A549 (cell line): ENCODE measurements at regions not wholly inside any gene's neighbourhood (a gene's known extent, or its start where the extent isn't known, plus 50 kb on each side); places are given as distances from the start of the nearest gene placed in this dataset.
A peak's percentile ranks its signal among the peaks of the same experiment; 100 is the strongest.

ENCODE experiments used
- ATAC-seq, 2 experiments: fragments of 200-7000 bp in 1 of 2; fragments of >200 bp in 1 of 2; cut with Nextera tagmentation in 1 of 2; cut with Tn5 transposase in 1 of 2; 3 replicates each; pipeline versions ENCODE4 v1.8.0 to v1.9.1; 2018 to 2020; ENCODE audit warnings: mild to moderate bottlenecking in 1 of 2, moderate library complexity in 1 of 2
- CTCF ChIA-PET: fragments of 300-600 bp; sonication (Branson Sonifier 250); formaldehyde crosslinking; extraction: SDS; loops from one replicate; lab custom pipeline; 2021; ENCODE audit warnings: antibody characterized with exemption, inconsistent platforms; lab: Yijun Ruan, JAX
- POLR2A ChIA-PET: fragments of 350-600 bp; formaldehyde crosslinking; extraction: SDS; loops from one replicate; lab custom pipeline; 2021; ENCODE audit warnings: antibody characterized with exemption, inconsistent platforms; lab: Yijun Ruan, JAX
- DNase-seq, 2 experiments: peaks; one replicate each; pipeline versions ENCODE4 v3.0.0 to v3.0.0-alpha.2; 2011 to 2016; ENCODE audit warnings: low read depth in 1 of 2, low spot score in 1 of 2
- FAIRE-seq: peaks from 2 replicates; lab custom pipeline; 2011; peaks lifted over from hg19 to GRCh38; lab: Jason Lieb, UNC
- H3K27ac ChIP-seq, 2 experiments: fragments of >200 bp; sonication (Bioruptor Twin); formaldehyde crosslinking; 3 replicates each; pipeline ENCODE4 v1.5.1; 2016 to 2017
- H3K4me1 ChIP-seq: fragments of >200 bp; sonication (Bioruptor Twin); formaldehyde crosslinking; 3 replicates; pipeline ENCODE4 v1.6.1; 2016
- H3K4me2 ChIP-seq: fragments of >200 bp; sonication (Bioruptor Twin); formaldehyde crosslinking; 3 replicates; pipeline ENCODE4 v1.6.1; 2016
- H3K4me3 ChIP-seq: fragments of >200 bp; sonication (Bioruptor Twin); formaldehyde crosslinking; 3 replicates; pipeline ENCODE4 v1.5.1; 2016
- H3K9me3 ChIP-seq: fragments of >200 bp; sonication (Bioruptor Twin); formaldehyde crosslinking; 3 replicates; pipeline ENCODE4 v1.6.1; 2016
- BHLHE40 ChIP-seq: IDR thresholded peaks from 2 replicates; pipeline ENCODE4 v1.6.1; 2012; ENCODE audit warnings: low read depth, low read length, inconsistent platforms
- CBX2 ChIP-seq: fragments of 200-600 bp; sonication (generic); IDR thresholded peaks from 2 replicates; pipeline ENCODE4 v1.6.1; 2016; ENCODE audit warnings: low read depth, mild to moderate bottlenecking, borderline replicate concordance
- CEBPB ChIP-seq, 2 experiments: fragments of >200 bp in 1 of 2; sonication (Bioruptor Twin) in 1 of 2; formaldehyde crosslinking in 1 of 2; IDR thresholded peaks; 2 replicates each; pipeline ENCODE4 v1.6.1; 2012 to 2016
- CHD2 ChIP-seq: fragments of 150-350 bp; IDR thresholded peaks from 2 replicates; pipeline ENCODE4 v1.6.1; 2014; ENCODE audit warnings: low read length; ENCODE audit not compliant: partially characterized antibody
- CHD4 ChIP-seq: fragments of 200-600 bp; sonication (generic); IDR thresholded peaks from 2 replicates; pipeline ENCODE4 v1.6.1; 2016; ENCODE audit warnings: antibody characterized with exemption, mild to moderate bottlenecking, borderline replicate concordance
- EP300 ChIP-seq, 2 experiments: fragments of >200 bp; sonication (Bioruptor Twin); formaldehyde crosslinking; IDR thresholded peaks; 2 replicates in 1 of 2; 3 replicates in 1 of 2; pipeline ENCODE4 v1.6.1; 2016 to 2017
- ESRRA ChIP-seq: fragments of 150-350 bp; IDR thresholded peaks from 2 replicates; pipeline ENCODE4 v1.6.1; 2014; ENCODE audit warnings: mild to moderate bottlenecking, low read length, borderline replicate concordance
- FOSB ChIP-seq: fragments of 250-450 bp; sonication (Bioruptor Pico); IDR thresholded peaks from 2 replicates; pipeline ENCODE4 v1.5.0; 2020; ENCODE audit warnings: mild to moderate bottlenecking, moderate library complexity
- FOSL2 ChIP-seq, 2 experiments: fragments of 450-650 bp in 1 of 2; fragments of >200 bp in 1 of 2; sonication (Bioruptor Twin) in 1 of 2; formaldehyde crosslinking; IDR thresholded peaks; 2 replicates each; pipeline versions ENCODE4 v1.5.0 to v1.6.1; 2016 to 2020; ENCODE audit warnings: mild to moderate bottlenecking in 1 of 2, moderate library complexity in 1 of 2
- HOXA7 ChIP-seq: fragments of 250-450 bp; sonication (Bioruptor Pico); IDR thresholded peaks from 2 replicates; pipeline ENCODE4 v1.5.0; 2020; ENCODE audit warnings: mild to moderate bottlenecking, moderate library complexity
- HOXB5 ChIP-seq: fragments of 250-450 bp; sonication (Bioruptor Pico); IDR thresholded peaks from 2 replicates; pipeline ENCODE4 v1.5.0; 2020; ENCODE audit warnings: mild to moderate bottlenecking, moderate library complexity
- JUNB ChIP-seq: fragments of >200 bp; sonication (Bioruptor Twin); formaldehyde crosslinking; IDR thresholded peaks from 2 replicates; pipeline ENCODE4 v1.6.1; 2016
- KDM1A ChIP-seq: fragments of 200-600 bp; sonication (generic); IDR thresholded peaks from 2 replicates; pipeline ENCODE4 v1.6.1; 2016; ENCODE audit warnings: low read depth, mild to moderate bottlenecking
- MAZ ChIP-seq: fragments of 150-350 bp; IDR thresholded peaks from 2 replicates; pipeline ENCODE4 v1.6.1; 2014; ENCODE audit warnings: antibody characterized with exemption, low read depth, low read length, borderline replicate concordance
- POLR2A ChIP-seq: IDR thresholded peaks from 2 replicates; pipeline ENCODE4 v1.6.1; 2012; ENCODE audit warnings: mild to moderate bottlenecking, low read length
- RAD21 ChIP-seq, 2 experiments: fragments of >200 bp in 1 of 2; sonication (Bioruptor Twin) in 1 of 2; formaldehyde crosslinking in 1 of 2; IDR thresholded peaks in 1 of 2; conservative IDR thresholded peaks in 1 of 2; 2 replicates in 1 of 2; 3 replicates in 1 of 2; pipeline ENCODE4 v1.6.1; 2012 to 2018; ENCODE audit warnings: inconsistent platforms in 1 of 2
- RARB ChIP-seq: fragments of 250-450 bp; sonication (Bioruptor Pico); IDR thresholded peaks from 2 replicates; pipeline ENCODE4 v1.8.0; 2021; ENCODE audit warnings: mild to moderate bottlenecking, moderate library complexity
- RFX5 ChIP-seq: fragments of 450-650 bp; IDR thresholded peaks from 2 replicates; pipeline ENCODE4 v1.7.1; 2014; ENCODE audit warnings: antibody characterized with exemption, mild to moderate bottlenecking, moderate library complexity
- SMC3 ChIP-seq: fragments of >200 bp; sonication (Bioruptor Twin); formaldehyde crosslinking; IDR thresholded peaks from 3 replicates; pipeline ENCODE4 v1.6.1; 2018; ENCODE audit warnings: inconsistent platforms
- TFCP2L1 ChIP-seq: fragments of 250-450 bp; sonication (Bioruptor Pico); IDR thresholded peaks from 2 replicates; pipeline ENCODE4 v1.5.0; 2021; ENCODE audit warnings: mild to moderate bottlenecking
- TP53 ChIP-seq: fragments of 250-450 bp; sonication (Bioruptor Pico); IDR thresholded peaks from 2 replicates; pipeline ENCODE4 v1.5.0; 2021; ENCODE audit warnings: mild to moderate bottlenecking, moderate library complexity
- ZC3H11A ChIP-seq: fragments of 450-650 bp; IDR thresholded peaks from 2 replicates; pipeline ENCODE4 v1.6.1; 2014; ENCODE audit warnings: antibody characterized with exemption, mild to moderate bottlenecking
- WGBS: methylation state at CpG from one replicate; pipeline ENCODE4 v1.1.6; 2017; ENCODE audit errors: missing lambda C conversion rate; 5-methylcytosine and 5-hydroxymethylcytosine counted together
- TF ChIP-seq, protein P1 (sequence below): IDR thresholded peaks from 2 replicates; pipeline ENCODE4 v1.6.1; 2012
- TF ChIP-seq, protein P2 (sequence below): fragments of 250-450 bp; sonication (Bioruptor Pico); IDR thresholded peaks from 2 replicates; pipeline ENCODE4 v1.5.0; 2020; ENCODE audit warnings: low read depth, mild to moderate bottlenecking, moderate library complexity
- TF ChIP-seq, protein P3 (sequence below): fragments of >200 bp; sonication (Bioruptor Twin); formaldehyde crosslinking; IDR thresholded peaks from 3 replicates; pipeline ENCODE4 v1.5.1; 2016
- TF ChIP-seq, protein P4 (sequence below): fragments of >200 bp; sonication (Bioruptor Twin); formaldehyde crosslinking; IDR thresholded peaks from 3 replicates; pipeline ENCODE4 v1.6.1; 2016
- TF ChIP-seq, protein P5 (sequence below): IDR thresholded peaks from 2 replicates; pipeline ENCODE4 v1.6.1; 2012

DNA sequence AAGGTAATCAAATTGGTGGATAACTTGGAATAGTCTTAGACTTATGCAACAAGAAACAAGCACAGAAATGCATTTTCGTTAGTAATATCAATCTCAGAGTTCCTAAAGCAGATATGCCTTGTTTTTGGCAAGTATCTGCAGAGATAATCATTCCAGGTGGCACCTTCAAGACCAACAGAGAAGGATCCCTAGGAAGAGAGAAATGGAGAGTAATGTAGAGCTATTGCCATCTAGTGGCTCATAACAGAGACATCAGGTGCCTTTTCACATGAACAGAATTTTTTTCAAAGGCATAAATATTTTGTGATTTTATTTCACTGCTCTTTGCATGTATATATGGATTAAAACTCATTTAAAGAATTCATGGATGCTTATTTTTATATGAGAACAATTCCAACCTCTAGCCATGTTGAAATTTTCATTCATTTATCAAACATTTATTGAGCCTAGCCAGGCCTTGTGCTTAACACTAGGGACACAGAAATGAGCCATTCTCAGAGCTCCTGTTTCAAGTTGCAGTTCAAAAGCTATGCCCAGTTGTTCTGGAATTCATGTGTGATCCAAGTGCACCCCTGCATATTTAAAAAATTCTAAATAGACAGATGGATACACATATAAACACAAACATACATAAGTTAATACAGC, 117.5 kb upstream of the OR13F1 start:
- Histone ChIP-seq H3K9me3 (no peaks in the 10 kb centered on the region), H3K4me1 (no peaks in the 10 kb centered on the region), H3K27ac (no peak overlapping the region), H3K4me2 (no peak overlapping the region), H3K4me3 (no peak overlapping the region)
- peak; percentile 23 to 58 for DNase-seq
- FAIRE-seq: no peak
- POLR2A ChIA-PET: no interaction called here
- no peak for TF ChIP-seq CHD2
- TF ChIP-seq ZC3H11A: no peak
- TF ChIP-seq, protein P1, sequence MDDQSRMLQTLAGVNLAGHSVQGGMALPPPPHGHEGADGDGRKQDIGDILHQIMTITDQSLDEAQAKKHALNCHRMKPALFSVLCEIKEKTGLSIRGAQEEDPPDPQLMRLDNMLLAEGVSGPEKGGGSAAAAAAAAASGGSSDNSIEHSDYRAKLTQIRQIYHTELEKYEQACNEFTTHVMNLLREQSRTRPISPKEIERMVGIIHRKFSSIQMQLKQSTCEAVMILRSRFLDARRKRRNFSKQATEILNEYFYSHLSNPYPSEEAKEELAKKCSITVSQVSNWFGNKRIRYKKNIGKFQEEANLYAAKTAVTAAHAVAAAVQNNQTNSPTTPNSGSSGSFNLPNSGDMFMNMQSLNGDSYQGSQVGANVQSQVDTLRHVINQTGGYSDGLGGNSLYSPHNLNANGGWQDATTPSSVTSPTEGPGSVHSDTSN: no peak
- peak; percentile 82 for TF ChIP-seq SMC3
- no peak for TF ChIP-seq TFCP2L1
- TF ChIP-seq BHLHE40: no peak
- TF ChIP-seq, protein P2, sequence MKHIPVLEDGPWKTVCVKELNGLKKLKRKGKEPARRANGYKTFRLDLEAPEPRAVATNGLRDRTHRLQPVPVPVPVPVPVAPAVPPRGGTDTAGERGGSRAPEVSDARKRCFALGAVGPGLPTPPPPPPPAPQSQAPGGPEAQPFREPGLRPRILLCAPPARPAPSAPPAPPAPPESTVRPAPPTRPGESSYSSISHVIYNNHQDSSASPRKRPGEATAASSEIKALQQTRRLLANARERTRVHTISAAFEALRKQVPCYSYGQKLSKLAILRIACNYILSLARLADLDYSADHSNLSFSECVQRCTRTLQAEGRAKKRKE (CRISPR knock-in tag): no peak
- TF ChIP-seq RFX5: no peak
- TF ChIP-seq, protein P3, sequence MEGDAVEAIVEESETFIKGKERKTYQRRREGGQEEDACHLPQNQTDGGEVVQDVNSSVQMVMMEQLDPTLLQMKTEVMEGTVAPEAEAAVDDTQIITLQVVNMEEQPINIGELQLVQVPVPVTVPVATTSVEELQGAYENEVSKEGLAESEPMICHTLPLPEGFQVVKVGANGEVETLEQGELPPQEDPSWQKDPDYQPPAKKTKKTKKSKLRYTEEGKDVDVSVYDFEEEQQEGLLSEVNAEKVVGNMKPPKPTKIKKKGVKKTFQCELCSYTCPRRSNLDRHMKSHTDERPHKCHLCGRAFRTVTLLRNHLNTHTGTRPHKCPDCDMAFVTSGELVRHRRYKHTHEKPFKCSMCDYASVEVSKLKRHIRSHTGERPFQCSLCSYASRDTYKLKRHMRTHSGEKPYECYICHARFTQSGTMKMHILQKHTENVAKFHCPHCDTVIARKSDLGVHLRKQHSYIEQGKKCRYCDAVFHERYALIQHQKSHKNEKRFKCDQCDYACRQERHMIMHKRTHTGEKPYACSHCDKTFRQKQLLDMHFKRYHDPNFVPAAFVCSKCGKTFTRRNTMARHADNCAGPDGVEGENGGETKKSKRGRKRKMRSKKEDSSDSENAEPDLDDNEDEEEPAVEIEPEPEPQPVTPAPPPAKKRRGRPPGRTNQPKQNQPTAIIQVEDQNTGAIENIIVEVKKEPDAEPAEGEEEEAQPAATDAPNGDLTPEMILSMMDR: peak; percentile 73
- TF ChIP-seq CEBPB (IDR thresholded peaks at IDR 0.05): no peak
- no peak for TF ChIP-seq FOSL2 (IDR thresholded peaks at IDR 0.05)
- TF ChIP-seq FOSL2 (CRISPR knock-in tag; IDR thresholded peaks at IDR 0.05): no peak
- TF ChIP-seq EP300 (IDR thresholded peaks at IDR 0.05): no peak
- TF ChIP-seq, protein P4, sequence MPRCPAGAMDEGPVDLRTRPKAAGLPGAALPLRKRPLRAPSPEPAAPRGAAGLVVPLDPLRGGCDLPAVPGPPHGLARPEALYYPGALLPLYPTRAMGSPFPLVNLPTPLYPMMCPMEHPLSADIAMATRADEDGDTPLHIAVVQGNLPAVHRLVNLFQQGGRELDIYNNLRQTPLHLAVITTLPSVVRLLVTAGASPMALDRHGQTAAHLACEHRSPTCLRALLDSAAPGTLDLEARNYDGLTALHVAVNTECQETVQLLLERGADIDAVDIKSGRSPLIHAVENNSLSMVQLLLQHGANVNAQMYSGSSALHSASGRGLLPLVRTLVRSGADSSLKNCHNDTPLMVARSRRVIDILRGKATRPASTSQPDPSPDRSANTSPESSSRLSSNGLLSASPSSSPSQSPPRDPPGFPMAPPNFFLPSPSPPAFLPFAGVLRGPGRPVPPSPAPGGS: no peak
- TF ChIP-seq CBX2: no peak
- no peak for TF ChIP-seq JUNB
- TF ChIP-seq RAD21 (conservative IDR thresholded peaks at IDR 0.05 in 1 of 2, IDR thresholded peaks at IDR 0.05 in 1 of 2): peak; percentile 81
- no peak for TF ChIP-seq RARB (CRISPR knock-in tag)
- TF ChIP-seq, protein P5, sequence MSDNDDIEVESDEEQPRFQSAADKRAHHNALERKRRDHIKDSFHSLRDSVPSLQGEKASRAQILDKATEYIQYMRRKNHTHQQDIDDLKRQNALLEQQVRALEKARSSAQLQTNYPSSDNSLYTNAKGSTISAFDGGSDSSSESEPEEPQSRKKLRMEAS: no peak
- peak; percentile 82 to 93 for ATAC-seq
- CTCF ChIA-PET: interaction anchor here (0.8 to 3.0 kb wide), 18 partner anchors 10 to 996 kb away, joined by 3 to 36 read pairs (median 4); no protein-coding TSS in a partner anchor
- 3% methylated on average over 1 of the region's 1 CpG for WGBS

DNA sequence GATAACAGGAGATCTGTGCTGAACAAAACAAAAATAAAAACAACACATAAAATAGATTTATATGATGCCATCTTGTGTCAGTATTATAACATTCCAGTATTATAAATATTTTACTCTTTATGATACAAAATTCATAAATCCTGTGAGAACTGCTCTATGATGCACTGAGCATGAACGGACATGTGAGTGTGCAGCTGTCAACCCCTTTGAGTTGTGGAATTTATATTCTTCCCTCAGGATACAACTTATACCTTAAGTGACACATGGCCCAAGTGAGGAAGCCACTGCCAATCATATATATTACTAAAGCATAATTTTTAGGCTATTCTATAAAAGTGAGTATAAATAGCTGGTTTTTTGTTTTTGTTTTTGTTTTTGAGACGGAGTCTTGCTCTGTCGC, 116.0 kb upstream of the OR13F1 start:
- H3K4me3 ChIP-seq: no peak overlapping the region
- no peak for ATAC-seq
- H3K4me1 ChIP-seq: no peaks in the 10 kb centered on the region
- 45% methylated on average over 3 of the region's 3 CpGs for WGBS
- H3K4me2 ChIP-seq: no peak overlapping the region
- H3K9me3 ChIP-seq: no peaks in the 10 kb centered on the region
- no peak overlapping the region for H3K27ac ChIP-seq
- POLR2A ChIA-PET: no interaction called here
- CTCF ChIA-PET: interaction anchor here (3.0 kb wide), 1 partner anchor 211 kb away, joined by 11 read pairs; no protein-coding TSS in a partner anchor
- no peak for TF ChIP-seq TFCP2L1
- TF ChIP-seq HOXB5 (CRISPR knock-in tag): no peak
- no peak for TF ChIP-seq MAZ
- TF ChIP-seq, protein P3: no peak
- TF ChIP-seq HOXA7 (CRISPR knock-in tag): no peak
- no peak for TF ChIP-seq KDM1A
- no peak for TF ChIP-seq CHD4
- TF ChIP-seq, protein P2 (CRISPR knock-in tag): no peak
- TF ChIP-seq TP53 (CRISPR knock-in tag): no peak
- TF ChIP-seq RAD21 (conservative IDR thresholded peaks at IDR 0.05 in 1 of 2, IDR thresholded peaks at IDR 0.05 in 1 of 2): no peak
- TF ChIP-seq CBX2: no peak
- no peak for TF ChIP-seq ZC3H11A
- no peak for TF ChIP-seq FOSB (CRISPR knock-in tag)
- TF ChIP-seq ESRRA: no peak
- no peak for TF ChIP-seq POLR2A
- TF ChIP-seq FOSL2 (IDR thresholded peaks at IDR 0.05): no peak
- no peak for TF ChIP-seq FOSL2 (CRISPR knock-in tag; IDR thresholded peaks at IDR 0.05)
- no peak for TF ChIP-seq CHD2
- TF ChIP-seq, all 56 proteins: peak for 0
- no peak for DNase-seq
- FAIRE-seq: no peak
